A673 (cell line): ENCODE measurements at regions not wholly inside any gene's neighbourhood (a gene's known extent, or its start where the extent isn't known, plus 50 kb on each side); places are given as distances from the start of the nearest gene placed in this dataset.
"Not testable (repeated sequence)": the region's sequence is repeated elsewhere in the genome, so short reads cannot be mapped to it uniquely, and the experiment has no call there.

Experiments
- EZH2 ChIP-seq: fragments of 200-600 bp; sonication (generic); IDR thresholded peaks from 2 replicates; pipeline ENCODE4 v1.6.1; 2017; ENCODE audit warnings: borderline replicate concordance, low read depth, mild to moderate bottlenecking, mixed read lengths, antibody characterized with exemption, low read length; ENCODE audit not compliant: poor library complexity, severe bottlenecking
- TF ChIP-seq, protein P1 (sequence below): fragments of 300-800, 200-600 bp; sonication (generic); conservative IDR thresholded peaks from 2 replicates; pipeline ENCODE4 v1.5.1; 2017; ENCODE audit warnings: low read depth, mild to moderate bottlenecking, antibody characterized with exemption, low read length, moderate library complexity, mixed read lengths

DNA sequence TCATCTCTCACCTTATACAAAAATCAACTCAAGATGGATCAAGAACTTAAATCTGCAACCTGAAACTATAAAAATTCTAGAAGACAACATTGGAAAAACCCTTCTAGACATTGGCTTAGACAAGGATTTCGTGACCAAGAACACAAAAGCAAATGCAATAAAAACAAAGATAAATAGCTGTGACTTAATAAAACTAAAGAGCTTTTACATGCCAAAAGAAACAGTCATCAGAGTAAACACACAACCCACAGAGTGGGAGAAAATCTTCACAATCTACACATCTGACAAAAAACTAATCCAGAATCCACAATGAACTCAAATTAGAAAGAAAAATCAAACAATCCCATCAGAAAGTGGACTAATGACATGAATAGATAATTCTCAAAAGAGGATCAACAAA lies 532.4 kb downstream of the KIF20B start:
- TF ChIP-seq, protein P1, sequence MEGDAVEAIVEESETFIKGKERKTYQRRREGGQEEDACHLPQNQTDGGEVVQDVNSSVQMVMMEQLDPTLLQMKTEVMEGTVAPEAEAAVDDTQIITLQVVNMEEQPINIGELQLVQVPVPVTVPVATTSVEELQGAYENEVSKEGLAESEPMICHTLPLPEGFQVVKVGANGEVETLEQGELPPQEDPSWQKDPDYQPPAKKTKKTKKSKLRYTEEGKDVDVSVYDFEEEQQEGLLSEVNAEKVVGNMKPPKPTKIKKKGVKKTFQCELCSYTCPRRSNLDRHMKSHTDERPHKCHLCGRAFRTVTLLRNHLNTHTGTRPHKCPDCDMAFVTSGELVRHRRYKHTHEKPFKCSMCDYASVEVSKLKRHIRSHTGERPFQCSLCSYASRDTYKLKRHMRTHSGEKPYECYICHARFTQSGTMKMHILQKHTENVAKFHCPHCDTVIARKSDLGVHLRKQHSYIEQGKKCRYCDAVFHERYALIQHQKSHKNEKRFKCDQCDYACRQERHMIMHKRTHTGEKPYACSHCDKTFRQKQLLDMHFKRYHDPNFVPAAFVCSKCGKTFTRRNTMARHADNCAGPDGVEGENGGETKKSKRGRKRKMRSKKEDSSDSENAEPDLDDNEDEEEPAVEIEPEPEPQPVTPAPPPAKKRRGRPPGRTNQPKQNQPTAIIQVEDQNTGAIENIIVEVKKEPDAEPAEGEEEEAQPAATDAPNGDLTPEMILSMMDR = not testable (repeated sequence)
- TF ChIP-seq EZH2 = not testable (repeated sequence)
